ENCODE measurements at regions not wholly inside any gene's neighbourhood (a gene's known extent, or its start where the extent isn't known, plus 50 kb on each side); places are given as distances from the start of the nearest gene placed in this dataset.

DNA sequence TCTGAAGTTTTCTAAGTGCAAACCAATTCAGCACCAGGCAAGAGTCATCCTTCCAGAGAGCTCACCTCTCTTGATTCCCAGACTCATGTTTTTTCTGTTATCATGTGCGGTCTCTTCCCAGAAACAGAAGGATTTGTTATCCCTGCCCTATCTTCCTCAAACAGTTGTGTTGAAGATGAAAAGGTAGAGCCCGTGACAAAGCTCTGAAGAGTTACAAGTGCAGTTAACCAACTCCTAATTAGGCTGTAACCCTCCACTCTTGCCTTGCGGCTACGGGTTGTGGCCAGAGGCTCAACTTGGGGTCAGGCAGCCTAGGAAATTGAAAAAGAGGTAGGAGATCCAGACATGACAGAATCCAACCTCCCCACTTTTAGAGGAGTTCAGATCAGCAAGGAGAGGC is 76.2 kb upstream of the CADM1 start:
- no peak for DNase-seq (ENCODE audit: low spot score)

DNA sequence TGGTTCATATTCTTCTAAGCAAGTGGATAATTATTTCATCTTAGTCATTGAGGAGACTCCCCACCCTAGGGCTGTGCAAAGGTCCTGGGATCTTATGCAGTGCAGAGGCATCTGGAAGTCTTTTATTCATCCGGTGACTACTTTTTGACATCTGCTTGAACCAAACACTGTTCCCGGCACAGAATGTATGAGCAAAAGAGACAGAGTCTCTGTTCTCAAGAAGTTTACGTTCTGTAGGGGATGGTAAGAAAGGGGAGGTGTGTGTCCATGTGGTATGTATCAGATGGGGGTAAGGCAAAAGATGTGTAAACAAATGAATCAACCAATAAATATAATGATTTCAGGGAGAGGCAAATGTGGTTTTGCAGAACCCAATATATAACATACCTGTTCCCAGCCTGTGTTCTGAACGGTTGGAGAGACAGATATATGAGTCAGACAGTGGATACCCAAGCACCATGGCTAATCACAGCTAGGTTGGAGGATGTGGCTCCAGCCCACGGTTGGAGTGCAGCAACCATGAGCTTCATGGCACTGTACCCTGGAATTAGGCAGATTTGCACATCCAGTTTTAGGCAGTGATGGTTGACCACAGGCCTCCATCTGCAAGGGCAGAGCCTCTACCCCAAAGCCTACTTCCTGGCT is 75.1 kb upstream of the CADM1 start:
- no peak for DNase-seq (ENCODE audit: low spot score)

DNA sequence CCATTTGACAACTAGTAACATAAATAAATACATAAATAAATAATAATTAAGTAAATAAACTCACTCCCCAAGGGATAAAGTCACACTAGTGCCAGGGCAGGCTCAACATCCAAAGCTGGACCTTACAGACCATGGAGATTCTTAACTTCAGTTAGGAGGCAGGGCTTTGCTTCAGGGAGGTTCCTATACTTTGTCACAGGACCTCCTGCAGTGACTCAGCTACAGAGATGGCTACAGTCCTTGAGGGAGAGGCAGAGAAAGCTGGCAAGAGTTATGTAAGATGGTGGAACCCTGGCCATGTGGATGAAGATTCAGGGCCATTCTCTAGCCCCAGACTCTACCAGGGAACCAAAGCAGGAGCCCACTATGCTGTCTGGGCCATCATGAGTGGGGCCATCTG is 74.1 kb upstream of the CADM1 start:
- no peak for DNase-seq (ENCODE audit: low spot score)

DNA sequence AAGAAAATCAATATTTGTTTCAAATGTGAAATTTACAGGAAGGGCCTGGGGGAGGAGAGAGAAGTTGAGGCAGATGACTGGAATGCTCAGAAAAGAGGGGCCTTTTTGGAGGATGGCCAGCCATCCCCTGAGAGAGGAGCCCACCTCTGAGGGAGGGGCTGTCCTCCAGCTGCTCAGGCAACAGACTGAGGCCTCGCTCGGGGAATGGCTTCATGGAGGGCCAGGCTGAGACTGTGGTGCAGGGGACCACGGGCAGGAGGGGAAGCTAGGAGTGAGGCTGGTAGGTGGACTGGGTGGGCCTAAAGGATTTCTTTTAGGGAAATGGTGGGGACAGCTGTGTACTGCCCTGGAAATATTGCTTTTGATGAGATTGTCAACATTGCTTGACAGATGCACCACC is 73.5 kb upstream of the CADM1 start:
- DNase-seq (ENCODE audit: low spot score) = no peak

DNA sequence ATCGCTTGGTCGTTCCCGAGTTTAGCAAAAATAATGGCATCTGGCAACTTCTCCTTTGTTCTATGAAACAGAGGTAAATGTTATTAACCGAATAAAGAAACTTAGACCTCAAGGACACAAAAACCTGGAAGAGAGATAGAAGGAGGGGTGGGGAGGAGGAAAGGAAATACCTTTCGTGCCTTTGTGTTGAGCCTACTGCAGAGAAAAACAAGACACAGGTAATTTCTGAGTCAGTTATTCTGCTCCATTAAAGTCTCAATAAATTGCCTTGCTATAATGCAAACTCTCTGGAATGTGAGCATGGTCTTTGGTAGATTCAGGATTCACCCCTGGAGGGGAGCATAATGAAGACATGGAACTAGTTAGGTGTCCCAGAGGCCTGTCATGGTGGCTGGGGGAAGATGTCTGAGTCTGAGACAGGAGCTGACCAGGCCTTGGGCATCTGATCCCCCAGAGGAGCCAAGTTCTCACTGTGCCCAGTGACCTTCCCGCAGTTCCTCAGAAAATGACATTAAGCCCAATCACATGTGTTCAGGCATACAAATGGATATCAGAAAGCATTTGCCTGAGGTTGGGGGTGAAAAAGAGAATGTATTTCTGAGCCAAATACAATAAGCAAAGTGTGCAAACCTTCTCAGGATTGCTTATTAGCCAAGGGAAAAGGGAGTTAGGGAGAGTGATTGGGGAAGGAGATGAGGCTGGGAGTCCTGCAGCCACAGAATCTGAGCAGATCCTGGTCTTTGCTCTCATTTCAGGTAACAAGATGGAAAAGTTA is 72.6 kb upstream of the CADM1 start:
- no peak for DNase-seq (ENCODE audit: low spot score)

DNA sequence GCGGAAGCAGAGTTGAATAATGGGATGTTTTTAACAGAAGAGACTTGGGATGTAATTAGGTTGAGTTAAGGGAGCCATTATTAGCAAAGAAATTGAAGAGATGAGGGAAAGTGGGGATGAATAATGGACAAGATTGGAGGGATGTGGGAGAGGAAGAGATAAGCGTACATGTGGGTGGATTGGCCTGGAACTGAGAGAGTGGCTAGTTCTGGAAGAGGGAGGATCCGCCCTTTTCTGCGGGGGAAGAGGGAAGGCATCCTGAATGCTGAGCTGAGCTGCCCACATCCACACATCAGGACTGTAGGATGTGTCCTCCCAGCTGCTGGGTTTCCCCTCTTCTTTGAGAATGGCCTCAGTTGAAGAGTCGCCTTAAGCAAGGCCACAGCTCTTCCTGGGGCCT is 68.3 kb upstream of the CADM1 start:
- no peak for DNase-seq (ENCODE audit: low spot score)

DNA sequence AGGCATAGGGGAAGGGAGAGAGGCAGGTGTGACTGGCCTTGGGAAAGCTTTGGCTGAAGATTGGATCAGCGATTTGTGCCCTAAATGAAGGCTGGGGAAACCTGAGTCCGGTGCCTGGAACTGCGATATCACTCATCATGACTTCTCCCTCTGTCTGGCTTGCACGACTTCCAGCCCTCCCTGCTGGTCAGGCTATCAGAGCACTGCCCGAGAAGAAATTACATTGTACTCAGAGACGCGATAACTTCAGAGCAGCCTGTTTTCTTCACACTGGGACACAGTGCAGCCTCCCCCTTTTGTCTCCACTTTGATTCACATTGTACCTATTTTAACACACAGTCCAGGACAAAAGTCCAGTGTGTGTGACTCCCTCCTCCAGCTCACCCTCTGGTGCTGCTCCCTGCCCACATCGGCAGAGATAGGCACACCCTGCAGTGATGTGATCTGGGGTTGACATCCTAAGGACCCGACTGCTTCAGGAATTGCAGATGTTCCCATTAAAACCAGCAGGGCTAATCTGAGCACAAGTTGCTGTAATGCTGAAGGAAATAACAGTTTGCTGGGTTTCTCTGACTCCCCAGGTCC is 62.1 kb upstream of the CADM1 start:
- DNase-seq (ENCODE audit: low spot score) = no peak

DNA sequence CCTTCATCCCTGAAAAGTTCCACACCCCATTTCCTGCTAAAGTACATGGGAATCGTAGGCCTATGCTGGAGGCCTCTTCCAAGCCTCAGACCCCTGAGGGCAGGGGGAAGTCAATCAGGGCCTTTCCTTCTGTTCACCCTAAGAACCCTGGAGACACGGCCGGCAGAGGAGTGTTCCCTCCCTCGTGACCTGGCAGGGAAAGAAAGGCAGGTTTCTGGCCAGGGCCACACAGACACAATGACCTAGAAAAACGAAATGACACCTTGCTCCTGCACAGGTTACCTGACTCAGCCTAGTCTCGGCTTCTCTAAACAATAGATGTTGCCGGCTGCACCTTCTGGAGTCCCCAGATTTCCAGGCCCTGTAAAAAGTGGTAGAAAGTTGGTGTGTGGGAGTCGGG is 60.6 kb upstream of the CADM1 start:
- DNase-seq (ENCODE audit: low spot score) = no peak

DNA sequence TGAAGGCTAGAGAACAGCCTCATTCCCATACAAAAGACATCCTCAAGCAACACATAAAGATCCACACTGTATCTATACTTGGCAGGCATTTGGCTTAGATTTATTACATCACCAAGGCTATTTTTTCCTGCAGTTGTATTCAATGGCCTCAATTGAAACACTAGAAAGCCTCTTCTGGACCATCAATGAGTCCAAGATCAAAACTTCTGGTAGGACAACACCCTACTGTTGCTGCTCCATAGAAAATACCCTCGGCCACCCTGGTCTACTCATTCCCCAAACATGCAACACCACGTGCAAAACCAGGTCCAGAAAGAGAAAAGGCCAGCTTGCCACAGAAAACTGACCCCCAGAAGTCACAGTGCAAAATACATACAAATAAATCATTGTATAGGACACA is 56.9 kb upstream of the CADM1 start:
- DNase-seq (ENCODE audit: low spot score) = no peak

DNA sequence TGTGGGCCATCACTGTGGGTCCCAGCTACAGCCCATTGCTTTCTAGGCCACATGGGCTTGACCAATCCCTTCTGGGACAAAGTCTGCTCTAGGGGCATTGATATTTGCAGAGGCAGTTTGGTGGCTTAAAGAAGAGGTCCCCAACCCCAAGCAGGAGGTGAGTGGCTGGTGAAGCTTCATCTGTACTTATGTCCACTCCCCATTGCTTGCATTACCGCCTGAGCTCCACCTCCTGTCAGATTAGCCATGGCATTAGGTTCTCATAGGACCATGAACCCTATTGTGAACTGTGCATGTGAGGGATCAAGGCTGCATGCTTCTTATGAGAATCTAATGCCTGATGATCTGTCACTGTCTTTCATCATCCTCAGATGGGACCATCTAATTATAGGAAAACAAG is 54.4 kb upstream of the CADM1 start:
- no peak for DNase-seq (ENCODE audit: low spot score)

DNA sequence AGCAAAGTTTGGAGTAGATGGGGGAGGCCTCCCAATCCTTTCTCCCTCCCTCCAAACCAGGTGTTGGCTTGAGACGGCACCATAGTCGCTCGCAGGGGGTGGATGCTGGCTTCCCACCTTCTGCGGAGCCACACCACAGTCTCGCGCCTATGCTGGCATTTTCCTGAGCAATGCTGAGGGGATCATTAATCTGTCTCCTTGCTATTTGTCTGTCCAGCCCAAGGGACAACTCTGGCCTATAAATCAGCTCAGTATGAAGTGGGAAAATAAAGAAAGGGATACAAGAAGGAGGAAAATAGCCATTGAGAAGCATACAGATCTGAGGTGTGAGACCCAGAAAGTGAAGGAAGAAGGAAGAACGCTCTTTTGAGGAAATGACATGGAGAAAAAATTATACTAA is 53.5 kb upstream of the CADM1 start:
- DNase-seq (ENCODE audit: low spot score) = no peak

DNA sequence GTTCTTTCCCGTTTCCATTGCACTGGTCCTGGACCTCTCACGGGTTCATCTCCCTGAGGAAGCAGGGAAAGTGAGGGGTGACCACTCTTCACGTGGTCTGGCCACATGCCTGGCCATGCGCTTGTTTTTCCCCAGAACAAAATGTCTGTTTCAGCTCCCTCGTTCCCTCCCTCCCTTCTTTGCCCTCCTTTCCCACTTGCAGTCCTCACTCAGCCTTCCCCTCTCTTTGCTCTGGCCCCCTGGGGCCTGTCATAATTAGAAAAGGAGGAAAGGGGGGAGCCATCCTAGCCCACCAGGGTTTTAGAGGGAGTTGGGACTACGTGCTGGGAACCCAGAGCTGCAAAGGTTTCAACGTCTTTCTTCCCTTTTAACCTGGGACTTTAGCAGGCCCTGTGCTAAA is 52.8 kb upstream of the CADM1 start:
- DNase-seq (ENCODE audit: low spot score) = no peak

DNA sequence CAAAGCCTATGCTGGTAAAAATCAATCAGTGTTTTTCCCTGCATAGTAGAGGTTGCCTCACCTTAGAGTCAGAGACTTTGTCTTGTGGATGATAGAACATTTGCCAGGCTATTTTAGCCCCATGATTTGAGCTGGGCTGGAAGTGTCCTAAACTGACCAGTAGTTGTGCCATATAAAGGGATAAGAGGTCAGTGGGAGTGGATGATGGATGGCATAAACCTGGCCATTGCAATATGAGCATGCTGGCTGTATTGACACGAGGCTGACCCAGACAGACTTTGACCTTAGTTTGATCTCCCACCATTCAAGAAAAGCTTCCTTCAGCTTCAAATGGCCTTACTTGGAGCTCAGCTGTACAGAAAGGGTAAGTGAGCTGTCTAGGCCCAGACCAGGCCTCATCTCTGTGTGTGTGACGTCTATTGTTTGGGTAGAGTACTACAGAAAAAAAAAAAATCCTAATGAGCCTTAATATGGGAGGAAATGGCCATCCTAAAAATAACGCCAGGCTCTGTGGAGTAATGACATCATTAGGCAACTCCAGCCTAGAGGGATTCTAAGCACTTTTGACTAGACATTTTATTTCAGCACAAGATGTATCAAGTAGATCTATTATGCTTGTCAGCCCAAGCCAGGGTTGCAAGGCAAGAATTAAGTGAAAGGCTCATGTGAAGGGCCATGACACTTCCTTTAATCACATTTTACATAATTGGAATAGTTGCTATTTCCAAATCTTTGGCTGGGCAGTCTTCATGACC is 51.3 kb upstream of the CADM1 start:
- DNase-seq (ENCODE audit: low spot score) = no peak

Data from umbilical cord (tissue), 1 donor.